ENCODE measurements at regions not wholly inside any gene's neighbourhood (a gene's known extent, or its start where the extent isn't known, plus 50 kb on each side); places are given as distances from the start of the nearest gene placed in this dataset.

GRCh38 chr10:42971251-42971599 is 105.6 kb upstream of the RET start:
- TF ChIP-seq CTCF (optimal IDR thresholded peaks at IDR 0.05 in 1 of 3, IDR thresholded peaks at IDR 0.05 in 1 of 3, conservative IDR thresholded peaks at IDR 0.05 in 1 of 3; ENCODE audit: extremely low read depth in 1 of 3, insufficient read depth in 2 of 3, low read length in 3 of 3) (no peak), EZH2 (IDR thresholded peaks at IDR 0.05; ENCODE audit: low read length) (no peak)
